ENCODE measurements at regions not wholly inside any gene's neighbourhood (a gene's known extent, or its start where the extent isn't known, plus 50 kb on each side); places are given as distances from the start of the nearest gene placed in this dataset.

DNA sequence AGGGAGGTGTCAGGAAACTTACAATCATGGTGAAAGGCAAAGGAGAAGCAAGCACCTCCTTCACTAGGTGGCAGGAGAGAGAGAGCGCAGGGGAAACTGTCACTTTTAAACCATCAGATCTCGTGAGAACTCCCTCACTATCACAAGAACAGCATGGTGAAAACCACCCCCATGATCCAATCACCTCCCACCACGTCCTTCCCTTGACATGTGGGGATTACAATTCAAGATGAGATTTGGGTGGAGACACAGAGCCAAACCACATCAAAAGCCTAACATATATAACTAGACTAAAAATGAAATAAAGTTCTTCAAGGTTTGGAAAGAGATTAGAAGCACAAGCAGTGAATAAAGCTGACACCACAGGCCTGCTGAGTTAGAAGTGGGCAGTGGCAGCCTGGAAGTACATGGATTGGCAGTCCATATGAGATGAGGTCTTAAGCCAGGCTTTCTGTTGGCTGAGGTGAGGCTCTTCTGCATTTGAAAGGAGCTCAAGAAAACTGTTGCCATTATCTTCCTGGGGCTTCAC is 96.4 kb upstream of the MDFIC start:
- no peak overlapping the region for H2AFZ ChIP-seq (ENCODE audit: low read depth, low read length)
- intact Hi-C loops (cut with micrococcal nuclease): no loop called here
- BruUV-seq (replicated peaks): no TSS peak
- H3K9me1 ChIP-seq (ENCODE audit: control insufficient read depth, insufficient read depth, low read length): no peaks in the 10 kb centered on the region
- H3K27ac ChIP-seq (ENCODE audit: extremely low read depth, low read depth, low read length): no peak overlapping the region
- no peaks in the 10 kb centered on the region for H3K79me2 ChIP-seq (ENCODE audit: control insufficient read depth, insufficient read depth, low read length)
- H3K4me2 ChIP-seq (ENCODE audit: insufficient read depth, low read length): no peak overlapping the region
- no peaks in the 10 kb centered on the region for H3K36me3 ChIP-seq (ENCODE audit: control insufficient read depth, insufficient read depth, low read length)
- WGBS (ENCODE audit: insufficient coverage, low coverage, missing lambda C conversion rate): 0% methylated on average over 3 of the region's 3 CpGs
- TF ChIP-seq MEIS2 (IDR thresholded peaks at IDR 0.05; ENCODE audit: partially characterized antibody) (no peak), KAT8 (IDR thresholded peaks at IDR 0.05; ENCODE audit: low read depth) (no peak), TCFL5 (CRISPR knock-in tag; conservative IDR thresholded peaks at IDR 0.05) (no peak), GABPA (tag; conservative IDR thresholded peaks at IDR 0.05; ENCODE audit: low read depth) (no peak), BCL6 (CRISPR knock-in tag; IDR thresholded peaks at IDR 0.05) (no peak), DPF2 (IDR thresholded peaks at IDR 0.05) (no peak), ZNF23 (CRISPR knock-in tag; IDR thresholded peaks at IDR 0.05) (no peak), NFIC (IDR thresholded peaks at IDR 0.05) (no peak), ZNF75A (CRISPR knock-in tag; IDR thresholded peaks at IDR 0.05) (no peak), KAT2B (IDR thresholded peaks at IDR 0.05; ENCODE audit: low read depth, low read length) (no peak), KLF16 (IDR thresholded peaks at IDR 0.05) (no peak), SNIP1 (IDR thresholded peaks at IDR 0.05; ENCODE audit: low read depth) (no peak)
- TF ChIP-seq, protein P1, sequence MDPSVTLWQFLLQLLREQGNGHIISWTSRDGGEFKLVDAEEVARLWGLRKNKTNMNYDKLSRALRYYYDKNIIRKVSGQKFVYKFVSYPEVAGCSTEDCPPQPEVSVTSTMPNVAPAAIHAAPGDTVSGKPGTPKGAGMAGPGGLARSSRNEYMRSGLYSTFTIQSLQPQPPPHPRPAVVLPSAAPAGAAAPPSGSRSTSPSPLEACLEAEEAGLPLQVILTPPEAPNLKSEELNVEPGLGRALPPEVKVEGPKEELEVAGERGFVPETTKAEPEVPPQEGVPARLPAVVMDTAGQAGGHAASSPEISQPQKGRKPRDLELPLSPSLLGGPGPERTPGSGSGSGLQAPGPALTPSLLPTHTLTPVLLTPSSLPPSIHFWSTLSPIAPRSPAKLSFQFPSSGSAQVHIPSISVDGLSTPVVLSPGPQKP (CRISPR knock-in tag; IDR thresholded peaks at IDR 0.05): no peak
- TF ChIP-seq, protein P2, sequence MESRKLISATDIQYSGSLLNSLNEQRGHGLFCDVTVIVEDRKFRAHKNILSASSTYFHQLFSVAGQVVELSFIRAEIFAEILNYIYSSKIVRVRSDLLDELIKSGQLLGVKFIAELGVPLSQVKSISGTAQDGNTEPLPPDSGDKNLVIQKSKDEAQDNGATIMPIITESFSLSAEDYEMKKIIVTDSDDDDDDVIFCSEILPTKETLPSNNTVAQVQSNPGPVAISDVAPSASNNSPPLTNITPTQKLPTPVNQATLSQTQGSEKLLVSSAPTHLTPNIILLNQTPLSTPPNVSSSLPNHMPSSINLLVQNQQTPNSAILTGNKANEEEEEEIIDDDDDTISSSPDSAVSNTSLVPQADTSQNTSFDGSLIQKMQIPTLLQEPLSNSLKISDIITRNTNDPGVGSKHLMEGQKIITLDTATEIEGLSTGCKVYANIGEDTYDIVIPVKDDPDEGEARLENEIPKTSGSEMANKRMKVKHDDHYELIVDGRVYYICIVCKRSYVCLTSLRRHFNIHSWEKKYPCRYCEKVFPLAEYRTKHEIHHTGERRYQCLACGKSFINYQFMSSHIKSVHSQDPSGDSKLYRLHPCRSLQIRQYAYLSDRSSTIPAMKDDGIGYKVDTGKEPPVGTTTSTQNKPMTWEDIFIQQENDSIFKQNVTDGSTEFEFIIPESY (CRISPR knock-in tag; IDR thresholded peaks at IDR 0.05): no peak
- TF ChIP-seq, protein P3, sequence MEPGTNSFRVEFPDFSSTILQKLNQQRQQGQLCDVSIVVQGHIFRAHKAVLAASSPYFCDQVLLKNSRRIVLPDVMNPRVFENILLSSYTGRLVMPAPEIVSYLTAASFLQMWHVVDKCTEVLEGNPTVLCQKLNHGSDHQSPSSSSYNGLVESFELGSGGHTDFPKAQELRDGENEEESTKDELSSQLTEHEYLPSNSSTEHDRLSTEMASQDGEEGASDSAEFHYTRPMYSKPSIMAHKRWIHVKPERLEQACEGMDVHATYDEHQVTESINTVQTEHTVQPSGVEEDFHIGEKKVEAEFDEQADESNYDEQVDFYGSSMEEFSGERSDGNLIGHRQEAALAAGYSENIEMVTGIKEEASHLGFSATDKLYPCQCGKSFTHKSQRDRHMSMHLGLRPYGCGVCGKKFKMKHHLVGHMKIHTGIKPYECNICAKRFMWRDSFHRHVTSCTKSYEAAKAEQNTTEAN (CRISPR knock-in tag; IDR thresholded peaks at IDR 0.05): no peak
- H4K20me1 ChIP-seq (replicated peaks; ENCODE audit: control insufficient read depth, insufficient read depth, low read length): no peaks in the 10 kb centered on the region
- no peaks in the 10 kb centered on the region for H3K27me3 ChIP-seq (ENCODE audit: control insufficient read depth in 2 of 2, insufficient read depth in 2 of 2, low read length in 2 of 2)
- no peak for DNase-seq (ENCODE audit: extremely low read depth in 1 of 4, low spot score in 3 of 4)
- H3K9me3 ChIP-seq (replicated peaks; ENCODE audit: control insufficient read depth, insufficient read depth, low read depth, low read length): 0 out of 2 replicates have a peak, but pooled peaks cover 3% of the 10 kb centered on the region
- H3K4me3 ChIP-seq: no peak overlapping the region
- ChIA-PET POLR2A (no interaction called here), CTCF (ENCODE audit: low intra/inter-chr PET ratio) (no interaction called here)
- H3K9ac ChIP-seq (ENCODE audit: insufficient read depth in 1 of 2, low read depth in 2 of 2, low read length in 2 of 2): no peak overlapping the region
- in situ Hi-C loops (cut with MboI): no loop called here
- H3K4me1 ChIP-seq (replicated peaks in 1 of 2; ENCODE audit: control insufficient read depth in 2 of 2, insufficient read depth in 2 of 2, low read length in 2 of 2): no peaks in the 10 kb centered on the region
- ATAC-seq: no peak
- FAIRE-seq: no peak
